B cell (primary cell): ENCODE measurements at regions not wholly inside any gene's neighbourhood (a gene's known extent, or its start where the extent isn't known, plus 50 kb on each side); places are given as distances from the start of the nearest gene placed in this dataset.

Experiments used
- CTCF ChIP-seq: fragments of 200-600 bp; IDR thresholded peaks from one replicate; pipeline ENCODE4 v1.8.0; 2022; ENCODE audit warnings: antibody characterized with exemption, mild to moderate bottlenecking
- EZH2 ChIP-seq: IDR thresholded peaks from 2 replicates; pipeline ENCODE4 v1.6.1; 2012; ENCODE audit warnings: borderline replicate concordance, low read depth, mild to moderate bottlenecking, moderate library complexity, low read length; ENCODE audit not compliant: insufficient read depth, poor library complexity, severe bottlenecking

GRCh38 chr12:61797266-61797665 lies 462.9 kb upstream of the USP15 start:
- TF ChIP-seq CTCF (no peak), EZH2 (no peak)
